ENCODE measurements at regions not wholly inside any gene's neighbourhood (a gene's known extent, or its start where the extent isn't known, plus 50 kb on each side); places are given as distances from the start of the nearest gene placed in this dataset.
A peak's percentile ranks its signal among the peaks of the same experiment; 100 is the strongest.

DNA sequence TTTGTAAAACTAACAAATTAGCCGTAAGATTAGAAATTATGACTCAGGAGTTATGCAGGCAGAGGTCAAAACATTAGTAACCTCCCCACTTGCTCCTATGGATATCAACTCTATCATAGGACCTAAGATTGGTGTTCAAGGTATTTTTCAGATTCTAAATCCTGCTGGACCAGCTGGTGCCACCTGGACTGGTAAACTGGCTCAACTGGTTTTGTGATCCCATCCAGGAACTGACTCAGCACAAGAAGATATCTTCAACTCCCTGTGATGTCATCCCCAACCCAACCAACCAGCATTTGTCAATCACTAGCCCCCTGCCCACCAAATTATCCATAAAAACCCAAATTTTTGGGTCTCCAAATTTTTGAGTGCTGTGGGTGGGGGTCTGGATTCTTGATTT lies 98.1 kb upstream of the OR4E1 start:
- H3K9ac ChIP-seq (ENCODE audit: control insufficient read depth, extremely low read depth, insufficient read depth, low read length): no peak overlapping the region
- no peaks in the 10 kb centered on the region for H3K36me3 ChIP-seq (ENCODE audit: control insufficient read depth in 2 of 2, extremely low read depth in 1 of 2, insufficient read depth in 2 of 2, low read length in 2 of 2)
- H2AFZ ChIP-seq (ENCODE audit: control insufficient read depth, low read length): no peak overlapping the region
- dilution Hi-C loops (cut with MboI; ENCODE audit: extremely low pct_ligation_motif_present, low sequenced_read_pairs): no loop called here
- DNase-seq (ENCODE audit: low read depth, low spot score): no peak
- H3K4me2 ChIP-seq (ENCODE audit: control insufficient read depth, extremely low read depth, insufficient read depth, low read depth, low read length): peak overlapping the region; percentile 6
- H3K9me3 ChIP-seq (ENCODE audit: control insufficient read depth, low read depth, low read length): no peaks in the 10 kb centered on the region
- peaks cover 7% of the 10 kb centered on the region for H3K4me1 ChIP-seq (ENCODE audit: control insufficient read depth, extremely low read depth, insufficient read depth, low read length)
- H3K9me1 ChIP-seq (ENCODE audit: control insufficient read depth, extremely low read depth, insufficient read depth, low read length): no peaks in the 10 kb centered on the region
- H3K4me3 ChIP-seq (ENCODE audit: control insufficient read depth in 2 of 3, extremely low read depth in 1 of 3, insufficient read depth in 2 of 3, low read depth in 1 of 3, low read length in 3 of 3): no peak overlapping the region
- no peaks in the 10 kb centered on the region for H3K27me3 ChIP-seq (ENCODE audit: control insufficient read depth, extremely low read depth, insufficient read depth, low read length)
- H3K27ac ChIP-seq (ENCODE audit: control insufficient read depth, insufficient read depth, low read length): no peak overlapping the region
- H4K20me1 ChIP-seq (ENCODE audit: control insufficient read depth, extremely low read depth, insufficient read depth, low read length): no peaks in the 10 kb centered on the region
- peak; percentile 74 for FAIRE-seq
- TF ChIP-seq, protein P1, sequence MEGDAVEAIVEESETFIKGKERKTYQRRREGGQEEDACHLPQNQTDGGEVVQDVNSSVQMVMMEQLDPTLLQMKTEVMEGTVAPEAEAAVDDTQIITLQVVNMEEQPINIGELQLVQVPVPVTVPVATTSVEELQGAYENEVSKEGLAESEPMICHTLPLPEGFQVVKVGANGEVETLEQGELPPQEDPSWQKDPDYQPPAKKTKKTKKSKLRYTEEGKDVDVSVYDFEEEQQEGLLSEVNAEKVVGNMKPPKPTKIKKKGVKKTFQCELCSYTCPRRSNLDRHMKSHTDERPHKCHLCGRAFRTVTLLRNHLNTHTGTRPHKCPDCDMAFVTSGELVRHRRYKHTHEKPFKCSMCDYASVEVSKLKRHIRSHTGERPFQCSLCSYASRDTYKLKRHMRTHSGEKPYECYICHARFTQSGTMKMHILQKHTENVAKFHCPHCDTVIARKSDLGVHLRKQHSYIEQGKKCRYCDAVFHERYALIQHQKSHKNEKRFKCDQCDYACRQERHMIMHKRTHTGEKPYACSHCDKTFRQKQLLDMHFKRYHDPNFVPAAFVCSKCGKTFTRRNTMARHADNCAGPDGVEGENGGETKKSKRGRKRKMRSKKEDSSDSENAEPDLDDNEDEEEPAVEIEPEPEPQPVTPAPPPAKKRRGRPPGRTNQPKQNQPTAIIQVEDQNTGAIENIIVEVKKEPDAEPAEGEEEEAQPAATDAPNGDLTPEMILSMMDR (optimal IDR thresholded peaks at IDR 0.05 in 1 of 3, IDR thresholded peaks at IDR 0.05 in 1 of 3, conservative IDR thresholded peaks at IDR 0.05 in 1 of 3; ENCODE audit: extremely low read depth in 1 of 3, insufficient read depth in 2 of 3, low read length in 3 of 3): no peak
- H3K79me2 ChIP-seq (ENCODE audit: control insufficient read depth, insufficient read depth, low read length): no peaks in the 10 kb centered on the region

DNA sequence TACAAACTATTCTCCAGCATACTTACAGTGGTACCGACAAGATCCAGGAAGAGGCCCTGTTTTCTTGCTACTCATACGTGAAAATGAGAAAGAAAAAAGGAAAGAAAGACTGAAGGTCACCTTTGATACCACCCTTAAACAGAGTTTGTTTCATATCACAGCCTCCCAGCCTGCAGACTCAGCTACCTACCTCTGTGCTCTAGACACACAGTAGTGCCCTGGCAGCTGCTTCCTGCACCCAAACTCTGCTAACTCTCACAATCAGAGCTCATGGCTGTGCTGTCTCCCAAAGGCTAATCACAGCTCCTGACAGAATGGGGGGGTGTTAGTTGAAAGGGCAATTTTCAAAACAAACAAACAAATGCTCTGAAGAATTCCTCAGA lies 95.2 kb upstream of the OR4E1 start:
- no peak overlapping the region for H3K9ac ChIP-seq (ENCODE audit: control insufficient read depth, extremely low read depth, insufficient read depth, low read length)
- H3K27me3 ChIP-seq (ENCODE audit: control insufficient read depth, extremely low read depth, insufficient read depth, low read length): no peaks in the 10 kb centered on the region
- no peaks in the 10 kb centered on the region for H3K9me1 ChIP-seq (ENCODE audit: control insufficient read depth, extremely low read depth, insufficient read depth, low read length)
- FAIRE-seq (no peak), DNase-seq (ENCODE audit: low read depth, low spot score) (no peak)
- no peaks in the 10 kb centered on the region for H4K20me1 ChIP-seq (ENCODE audit: control insufficient read depth, extremely low read depth, insufficient read depth, low read length)
- dilution Hi-C loops (cut with MboI; ENCODE audit: extremely low pct_ligation_motif_present, low sequenced_read_pairs): no loop called here
- no peaks in the 10 kb centered on the region for H3K9me3 ChIP-seq (ENCODE audit: control insufficient read depth, low read depth, low read length)
- peaks cover 7% of the 10 kb centered on the region for H3K4me1 ChIP-seq (ENCODE audit: control insufficient read depth, extremely low read depth, insufficient read depth, low read length)
- no peaks in the 10 kb centered on the region for H3K79me2 ChIP-seq (ENCODE audit: control insufficient read depth, insufficient read depth, low read length)
- TF ChIP-seq, protein P1 (optimal IDR thresholded peaks at IDR 0.05 in 1 of 3, IDR thresholded peaks at IDR 0.05 in 1 of 3, conservative IDR thresholded peaks at IDR 0.05 in 1 of 3; ENCODE audit: extremely low read depth in 1 of 3, insufficient read depth in 2 of 3, low read length in 3 of 3): no peak
- no peak for TF ChIP-seq EZH2 (IDR thresholded peaks at IDR 0.05; ENCODE audit: low read length)
- no peak overlapping the region for H3K4me2 ChIP-seq (ENCODE audit: control insufficient read depth, extremely low read depth, insufficient read depth, low read depth, low read length)
- no peak overlapping the region for H2AFZ ChIP-seq (ENCODE audit: control insufficient read depth, low read length)
- H3K36me3 ChIP-seq (ENCODE audit: control insufficient read depth in 2 of 2, extremely low read depth in 1 of 2, insufficient read depth in 2 of 2, low read length in 2 of 2): no peaks in the 10 kb centered on the region
- no peak overlapping the region for H3K27ac ChIP-seq (ENCODE audit: control insufficient read depth, insufficient read depth, low read length)
- no peak overlapping the region for H3K4me3 ChIP-seq (ENCODE audit: control insufficient read depth in 2 of 3, extremely low read depth in 1 of 3, insufficient read depth in 2 of 3, low read depth in 1 of 3, low read length in 3 of 3)
